ENCODE measurements at regions not wholly inside any gene's neighbourhood (a gene's known extent, or its start where the extent isn't known, plus 50 kb on each side); places are given as distances from the start of the nearest gene placed in this dataset.

DNA sequence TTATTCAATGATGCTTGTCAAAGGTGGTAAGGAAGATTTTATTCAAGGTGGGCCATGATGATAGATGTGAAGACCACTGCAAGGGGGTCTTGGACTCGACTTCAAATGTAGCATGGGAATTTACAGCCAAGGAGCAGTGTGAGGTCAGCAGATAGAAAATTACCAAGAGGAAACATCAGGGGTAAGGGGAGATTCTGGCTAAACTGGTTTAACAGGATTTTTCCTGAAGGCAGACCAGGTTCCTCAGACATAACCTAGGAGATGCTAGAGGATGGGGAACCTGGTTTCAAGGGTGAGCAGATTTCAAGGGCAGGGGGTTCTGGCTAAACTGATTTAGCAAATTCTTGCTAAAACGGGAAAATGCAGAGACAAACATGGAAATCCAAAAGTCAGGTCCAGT, 464.9 kb downstream of the TAFA4 start:
- no peak for DNase-seq (ENCODE audit: low read depth)

DNA sequence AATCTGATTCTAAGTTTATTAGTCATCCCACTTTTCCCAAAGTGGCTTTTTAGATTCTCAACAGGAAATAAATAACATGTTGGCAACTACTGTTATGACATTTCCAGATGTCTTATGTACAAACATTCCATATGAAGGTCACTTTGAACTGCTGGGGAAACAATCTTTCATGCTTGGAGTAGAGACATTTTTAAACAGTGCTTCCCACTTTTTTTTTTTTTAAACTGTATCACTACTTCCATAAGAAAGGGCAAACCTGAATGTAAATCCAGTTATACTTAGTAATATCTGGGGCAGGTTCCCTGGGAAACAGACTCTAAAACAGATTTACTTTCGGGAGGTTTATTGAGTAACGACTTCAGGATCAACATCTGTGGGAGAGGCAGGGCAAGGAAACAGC, 473.8 kb downstream of the TAFA4 start:
- DNase-seq (ENCODE audit: low read depth) = no peak

GRCh38 chr3:68448510-68449383, 483.6 kb downstream of the TAFA4 start:
- DNase-seq (ENCODE audit: low read depth) = no peak

DNA sequence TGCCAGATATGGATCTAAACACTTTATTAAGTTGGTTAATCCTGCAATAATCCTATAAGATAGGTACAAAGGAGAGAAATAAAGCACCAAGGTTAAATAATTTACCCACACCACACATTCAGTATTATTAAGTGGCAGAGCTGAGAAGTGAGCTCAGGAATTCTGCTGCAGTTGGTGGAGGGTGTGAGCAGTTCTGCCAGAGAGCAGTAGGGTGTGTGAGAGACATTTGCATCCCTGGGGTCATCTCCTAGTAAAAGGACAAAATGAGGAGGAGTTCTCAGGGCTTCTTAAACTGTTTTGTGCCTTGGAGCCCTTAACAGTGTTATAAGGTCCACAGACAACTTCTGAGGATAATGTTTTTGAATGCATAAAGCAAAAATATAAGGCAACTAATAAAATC, 484.5 kb downstream of the TAFA4 start:
- no peak for DNase-seq (ENCODE audit: low read depth)

DNA sequence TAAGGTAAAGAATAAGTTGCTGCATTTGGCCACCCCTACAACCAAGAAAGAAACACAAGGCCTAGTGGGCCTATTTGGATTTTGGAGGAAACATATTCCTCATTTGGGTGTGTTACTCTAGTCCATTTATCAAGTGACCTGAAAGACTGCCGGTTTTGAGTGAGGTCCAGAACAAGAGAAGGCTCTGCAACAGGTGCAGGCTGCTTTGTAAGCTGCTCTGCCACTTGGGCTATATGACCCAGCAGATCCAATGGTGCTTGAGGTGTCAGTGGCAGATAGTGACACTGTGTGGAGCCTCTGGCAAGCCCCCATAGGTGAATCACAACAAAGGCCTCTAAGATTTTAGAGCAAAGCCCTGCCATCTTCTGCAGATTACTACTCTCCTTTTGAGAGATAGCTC, 491.3 kb downstream of the TAFA4 start:
- DNase-seq (ENCODE audit: low read depth) = no peak

GRCh38 chr3:68436619-68437401, 495.5 kb downstream of the TAFA4 start:
- no peak for DNase-seq (ENCODE audit: low read depth)

GRCh38 chr3:68428495-68428894, 503.9 kb downstream of the TAFA4 start:
- no peak for DNase-seq (ENCODE audit: low read depth)

DNA sequence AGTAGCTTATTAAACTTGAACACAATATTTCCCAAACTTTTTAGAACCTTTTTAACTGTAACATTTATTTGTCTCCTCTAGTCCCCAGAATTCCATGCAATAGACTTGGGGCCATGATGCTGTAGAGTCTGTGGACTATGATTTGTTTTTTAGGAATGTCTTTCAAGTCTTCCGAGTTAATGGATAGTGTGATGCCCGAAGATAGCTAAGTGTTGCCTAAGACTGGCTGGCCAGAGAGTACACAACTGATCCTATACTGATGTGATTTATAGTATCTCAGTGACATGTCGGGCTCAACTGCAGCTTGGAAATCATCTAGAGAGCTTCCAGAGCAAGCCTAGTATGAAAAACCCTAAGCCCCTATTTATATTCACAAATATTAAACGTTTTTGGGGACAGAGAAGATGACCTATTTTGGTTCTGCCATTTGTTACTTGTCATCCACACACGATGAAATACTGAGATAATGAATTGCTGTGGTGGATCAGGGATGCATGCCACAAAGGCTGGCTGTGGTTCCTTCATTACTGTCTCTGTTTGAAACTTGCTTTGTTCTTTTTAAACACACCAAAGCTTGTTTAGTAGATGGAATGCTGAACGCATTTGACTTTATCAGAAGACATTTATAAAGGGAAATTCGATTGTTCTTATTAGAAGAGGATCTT, 507.4 kb downstream of the TAFA4 start:
- no peak for DNase-seq (ENCODE audit: low read depth)

DNA sequence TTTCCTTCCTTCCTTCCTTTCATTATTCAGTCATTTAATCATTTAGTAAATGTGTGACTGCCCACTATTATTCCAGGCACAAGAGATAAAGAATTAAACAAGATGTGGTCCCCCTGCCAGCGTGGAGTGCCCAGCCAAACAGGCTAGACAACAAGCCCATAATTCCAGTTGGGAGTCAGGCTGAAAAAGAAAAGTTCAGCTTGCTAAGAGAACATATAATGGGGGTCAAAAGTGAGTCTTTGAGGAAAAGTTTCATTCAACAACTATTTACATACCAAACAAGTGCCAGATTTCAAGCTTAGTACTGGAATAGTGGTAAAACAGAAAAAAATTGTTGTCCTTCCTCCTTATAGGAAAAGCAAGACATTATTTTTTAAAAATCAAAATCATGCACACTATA, 523.7 kb downstream of the TAFA4 start:
- DNase-seq (ENCODE audit: low read depth) = no peak

DNA sequence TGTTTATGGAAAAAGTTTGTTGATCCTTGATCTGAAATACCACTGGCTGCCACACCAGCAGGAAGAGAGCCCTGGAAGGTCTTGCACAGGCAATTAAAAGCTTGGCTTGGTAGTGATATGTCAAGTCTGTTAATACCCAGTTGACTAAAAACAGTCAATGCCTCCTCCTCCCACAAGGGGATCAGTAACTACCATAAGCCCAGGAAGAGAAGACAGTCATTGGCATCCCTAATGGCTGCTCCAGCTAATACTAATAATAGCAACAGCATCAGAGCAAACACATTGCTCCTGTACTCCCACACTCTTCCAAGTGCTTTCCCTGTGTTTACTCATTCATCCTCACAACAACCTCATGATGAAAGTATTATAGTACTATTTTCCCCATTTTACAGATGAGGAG, 528.6 kb downstream of the TAFA4 start:
- DNase-seq (ENCODE audit: low read depth) = no peak

DNA sequence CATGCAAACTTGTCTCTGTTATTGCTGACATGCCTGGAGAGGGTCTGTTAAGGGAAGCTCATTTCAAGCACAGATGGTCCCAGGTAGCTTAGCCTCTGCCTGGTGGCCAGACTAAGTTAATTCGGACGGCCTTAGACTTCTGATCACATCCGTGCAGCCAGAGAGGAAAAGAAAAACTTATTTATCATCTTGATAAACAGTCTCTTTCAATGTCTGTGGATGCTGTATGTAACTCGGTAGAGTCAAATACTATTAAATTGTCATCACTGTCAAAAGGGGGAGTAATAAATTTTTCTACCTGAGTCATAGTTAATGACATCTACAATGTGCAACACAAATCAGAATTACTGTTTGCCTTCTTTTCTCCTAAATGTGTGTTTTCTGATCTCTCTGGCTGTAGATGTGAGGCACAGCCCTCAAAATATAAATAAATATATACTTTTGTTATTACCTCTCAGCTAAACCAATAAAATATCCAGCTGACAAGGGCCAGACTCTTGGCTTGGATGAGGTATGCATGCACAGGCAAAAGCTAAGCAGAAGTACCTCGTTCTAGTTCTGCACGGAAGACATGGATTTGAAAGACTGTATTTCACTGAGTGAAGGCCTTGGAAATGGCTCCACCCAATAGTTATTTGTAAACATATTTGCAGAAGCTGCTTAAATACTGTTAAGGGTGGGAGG, 530.0 kb downstream of the TAFA4 start:
- no peak for DNase-seq (ENCODE audit: low read depth)

- no peak for DNase-seq (ENCODE audit: low read depth)
Observed at GRCh38 chr3:68378631-68379030, 553.7 kb downstream of the TAFA4 start.

DNA sequence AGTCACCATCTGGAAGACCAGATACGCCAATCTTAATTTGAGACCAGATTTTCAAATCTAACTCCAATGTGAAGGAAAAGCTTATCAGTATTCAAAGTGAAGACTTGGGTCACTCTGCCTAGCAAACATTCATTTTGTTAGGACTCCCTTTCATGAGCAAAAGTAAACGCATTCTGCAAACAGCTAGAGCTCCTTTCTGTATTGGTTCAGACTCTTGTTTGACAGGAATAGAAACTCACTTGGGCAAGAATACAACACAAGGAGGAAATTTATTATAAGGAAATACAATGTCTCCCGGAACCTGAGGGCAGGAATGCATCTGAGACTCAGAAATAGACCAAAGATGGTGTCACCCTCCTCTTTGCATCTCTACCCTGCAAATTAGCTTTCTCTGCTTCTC, 558.6 kb downstream of the TAFA4 start:
- no peak for DNase-seq (ENCODE audit: low read depth)

GRCh38 chr3:68363796-68364195, 568.6 kb downstream of the TAFA4 start:
- no peak for DNase-seq (ENCODE audit: low read depth)

- DNase-seq (ENCODE audit: low read depth) = no peak
Observed at GRCh38 chr3:68360492-68360891, 571.9 kb downstream of the TAFA4 start.

- DNase-seq (ENCODE audit: low read depth) = no peak
Observed at GRCh38 chr3:68345781-68346180, 586.6 kb downstream of the TAFA4 start.

DNA sequence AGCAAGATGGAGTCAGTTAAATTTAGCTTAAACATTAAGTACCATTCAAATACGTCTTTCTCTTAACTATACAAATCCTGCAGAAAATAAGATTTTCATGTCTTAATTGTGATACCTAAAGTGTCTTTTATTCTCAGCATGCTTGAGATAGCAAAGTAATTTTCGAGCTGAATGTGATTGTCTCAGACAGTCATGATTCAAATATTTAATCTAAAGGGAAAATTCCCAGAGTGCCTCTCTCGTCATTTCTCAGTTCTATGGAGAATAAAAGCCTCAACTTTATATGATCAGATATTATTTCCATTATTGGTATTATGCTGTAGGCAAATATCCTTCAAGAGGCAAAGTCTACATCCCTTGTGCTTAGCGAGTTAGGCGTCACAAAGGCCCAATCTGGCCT, 589.9 kb downstream of the TAFA4 start:
- no peak for DNase-seq (ENCODE audit: low read depth)

GRCh38 chr3:68336042-68336441, 596.3 kb downstream of the TAFA4 start:
- DNase-seq (ENCODE audit: low read depth) = no peak

DNA sequence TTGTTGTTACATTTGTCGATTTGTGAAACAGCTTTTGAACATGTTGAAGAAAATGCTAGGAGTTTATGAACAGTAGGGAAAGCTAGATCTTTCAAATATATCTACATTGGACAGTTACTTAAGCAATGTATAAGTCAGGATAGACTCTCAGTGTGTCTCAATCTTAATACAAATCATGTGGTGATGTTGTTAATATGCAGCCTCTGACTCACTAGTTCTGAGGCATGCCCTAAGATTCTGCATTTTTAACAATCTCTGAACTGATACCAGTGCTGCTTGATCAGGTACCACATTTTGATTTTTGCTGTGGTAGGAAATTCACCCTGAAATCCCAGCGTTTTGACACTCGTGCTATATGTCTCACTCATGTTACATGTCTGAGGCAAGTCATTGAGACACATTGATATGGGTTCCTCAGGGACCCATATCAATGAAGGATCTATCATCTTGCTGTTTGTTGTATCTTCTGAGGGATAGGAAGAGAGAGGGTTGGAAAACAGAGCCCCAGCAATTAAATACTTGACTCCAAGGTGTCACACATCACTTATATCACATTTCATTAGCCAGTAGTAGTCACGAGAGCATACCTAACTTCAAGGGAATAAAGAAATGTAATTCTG, 597.9 kb downstream of the TAFA4 start:
- DNase-seq (ENCODE audit: low read depth) = no peak

GRCh38 chr3:68328049-68328448, 604.3 kb downstream of the TAFA4 start:
- DNase-seq (ENCODE audit: low read depth) = no peak

- DNase-seq (ENCODE audit: low read depth) = no peak
Observed at GRCh38 chr3:68315964-68316363, 616.4 kb downstream of the TAFA4 start.
